SU-DHL-6 (cell line): ENCODE measurements at regions not wholly inside any gene's neighbourhood (a gene's known extent, or its start where the extent isn't known, plus 50 kb on each side); places are given as distances from the start of the nearest gene placed in this dataset.

ENCODE experiments used
- H2AFZ ChIP-seq: fragments of 200-600 bp; sonication (generic); 2 replicates; pipeline ENCODE4 v1.6.1; 2014; ENCODE audit warnings: low read depth, mild to moderate bottlenecking, moderate library complexity, mixed read lengths, antibody characterized with exemption, low read length; ENCODE audit not compliant: severe bottlenecking
- H3F3A ChIP-seq: fragments of 200-600 bp; shearing (Covaris generic); 2 replicates; pipeline ENCODE4 v1.6.0; 2016; ENCODE audit warnings: antibody characterized with exemption, mild to moderate bottlenecking; ENCODE audit not compliant: insufficient read depth
- H3K27ac ChIP-seq: fragments of 200-600 bp; sonication (generic); 2 replicates; pipeline ENCODE4 v1.5.1; 2016; ENCODE audit warnings: low read depth, mild to moderate bottlenecking, low read length, moderate library complexity, mixed read lengths
- H3K27me3 ChIP-seq: fragments of 200-600 bp; sonication (generic), shearing (Covaris generic); 2 replicates; pipeline ENCODE4 v1.6.0; 2014; ENCODE audit warnings: mild to moderate bottlenecking, low read length
- H3K36me3 ChIP-seq: fragments of 200-600 bp; sonication (generic); 2 replicates; pipeline ENCODE4 v1.6.1; 2014; ENCODE audit warnings: mild to moderate bottlenecking, low read length, mixed read lengths
- H3K4me2 ChIP-seq: fragments of 300-600, 200-600 bp; shearing (Covaris generic), sonication (generic); 2 replicates; pipeline ENCODE4 v1.6.0; 2014; ENCODE audit warnings: low read length, low read depth, mild to moderate bottlenecking; ENCODE audit not compliant: poor library complexity, severe bottlenecking
- H3K4me3 ChIP-seq: fragments of 200-600 bp; sonication (generic); 2 replicates; pipeline ENCODE4 v1.5.1; 2014; ENCODE audit warnings: antibody characterized with exemption, low read length, mild to moderate bottlenecking, mixed read lengths; ENCODE audit not compliant: insufficient read depth, poor library complexity, severe bottlenecking
- H3K79me2 ChIP-seq: fragments of 200-600 bp; sonication (generic); 2 replicates; pipeline ENCODE4 v1.6.1; 2014; ENCODE audit warnings: mild to moderate bottlenecking, low read length, moderate library complexity; ENCODE audit not compliant: insufficient read depth
- H3K9ac ChIP-seq: fragments of 200-600 bp; sonication (generic); 2 replicates; pipeline ENCODE4 v1.7.0; 2014; ENCODE audit warnings: mild to moderate bottlenecking, low read length
- H3K9me2 ChIP-seq: fragments of 200-600 bp; sonication (generic); replicated peaks from 2 replicates; pipeline ENCODE4 v1.6.1; 2014; ENCODE audit warnings: low read length; ENCODE audit not compliant: insufficient read depth
- H3K9me3 ChIP-seq: fragments of 200-600 bp; sonication (generic); 2 replicates; pipeline ENCODE4 v1.6.1; 2014; ENCODE audit warnings: low read length, mixed read lengths; ENCODE audit not compliant: insufficient read depth
- H4K20me1 ChIP-seq: fragments of 200-600 bp; sonication (generic); 2 replicates; pipeline ENCODE4 v1.6.1; 2014; ENCODE audit warnings: low read depth, mild to moderate bottlenecking, antibody characterized with exemption, low read length, moderate library complexity, mixed read lengths
- EZH2phosphoT487 ChIP-seq: fragments of 200-600 bp; sonication (generic), shearing (Covaris generic); conservative IDR thresholded peaks from 2 replicates; pipeline ENCODE4 v1.6.1; 2018; ENCODE audit warnings: mild to moderate bottlenecking, antibody characterized with exemption, low read length, moderate library complexity, mixed read lengths
- TF ChIP-seq, protein P1 (sequence below): fragments of 200-600 bp; sonication (generic); IDR thresholded peaks from one replicate; pipeline ENCODE4 v1.5.1; 2017; ENCODE audit warnings: antibody characterized with exemption, mild to moderate bottlenecking, low read length, moderate library complexity; ENCODE audit not compliant: insufficient read depth, poor library complexity, severe bottlenecking

DNA sequence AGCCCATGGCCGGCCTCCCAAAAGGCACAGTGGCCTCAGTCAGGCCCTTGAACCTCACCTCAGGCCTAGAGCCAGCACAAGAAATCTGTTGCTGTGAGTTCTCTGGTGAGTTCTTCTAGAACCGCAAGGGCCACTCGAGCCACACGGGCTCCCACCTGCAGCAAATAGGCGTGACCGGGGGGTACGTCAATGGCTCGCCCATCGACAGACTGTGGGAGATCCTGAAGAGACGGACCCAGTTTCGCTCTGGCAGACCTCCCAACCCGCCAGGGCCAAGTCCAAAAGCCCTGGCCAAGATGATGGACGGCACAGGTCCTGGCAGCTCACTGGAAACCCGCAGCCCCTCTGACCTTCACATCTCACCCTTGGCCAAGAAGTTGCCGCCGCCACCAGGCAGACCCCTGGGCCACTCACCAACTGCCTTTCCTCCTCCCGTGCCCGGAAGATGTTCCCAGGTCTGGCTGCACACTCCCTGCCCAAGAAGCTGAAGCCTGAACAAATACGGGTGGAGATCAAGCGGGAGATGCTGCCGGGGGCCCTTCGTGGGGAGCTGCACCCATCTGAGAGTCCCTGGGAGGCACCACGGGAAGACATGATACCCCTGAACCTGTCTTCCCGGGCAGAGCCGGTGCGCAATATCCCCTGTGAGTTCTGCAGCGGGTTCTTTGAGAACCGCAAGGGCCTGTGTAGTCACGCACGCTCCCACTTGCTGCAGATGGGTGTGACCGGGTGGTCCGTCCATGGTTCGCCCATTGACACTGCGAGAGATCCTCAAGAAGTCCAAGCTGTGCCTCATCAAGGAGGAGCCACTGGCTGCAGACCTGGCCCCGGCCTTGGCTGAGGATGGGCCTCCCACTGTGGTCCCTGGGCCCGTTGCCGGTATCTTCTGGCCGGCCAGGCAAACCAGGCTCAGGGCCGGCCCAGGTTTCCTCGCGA is 544.2 kb upstream of the CCDC179 start:
- no peaks in the 10 kb centered on the region for H3K9me2 ChIP-seq
- no peak overlapping the region for H3K4me3 ChIP-seq
- 0 out of 2 replicates have a peak, but pooled peaks cover 4% of the 10 kb centered on the region for H3K9me3 ChIP-seq
- H2AFZ ChIP-seq, result no peak overlapping the region
- H3K79me2 ChIP-seq, result no peaks in the 10 kb centered on the region
- no peaks in the 10 kb centered on the region for H3F3A ChIP-seq
- no peak overlapping the region for H3K27ac ChIP-seq
- no peak overlapping the region for H3K4me2 ChIP-seq
- TF ChIP-seq, protein P1, sequence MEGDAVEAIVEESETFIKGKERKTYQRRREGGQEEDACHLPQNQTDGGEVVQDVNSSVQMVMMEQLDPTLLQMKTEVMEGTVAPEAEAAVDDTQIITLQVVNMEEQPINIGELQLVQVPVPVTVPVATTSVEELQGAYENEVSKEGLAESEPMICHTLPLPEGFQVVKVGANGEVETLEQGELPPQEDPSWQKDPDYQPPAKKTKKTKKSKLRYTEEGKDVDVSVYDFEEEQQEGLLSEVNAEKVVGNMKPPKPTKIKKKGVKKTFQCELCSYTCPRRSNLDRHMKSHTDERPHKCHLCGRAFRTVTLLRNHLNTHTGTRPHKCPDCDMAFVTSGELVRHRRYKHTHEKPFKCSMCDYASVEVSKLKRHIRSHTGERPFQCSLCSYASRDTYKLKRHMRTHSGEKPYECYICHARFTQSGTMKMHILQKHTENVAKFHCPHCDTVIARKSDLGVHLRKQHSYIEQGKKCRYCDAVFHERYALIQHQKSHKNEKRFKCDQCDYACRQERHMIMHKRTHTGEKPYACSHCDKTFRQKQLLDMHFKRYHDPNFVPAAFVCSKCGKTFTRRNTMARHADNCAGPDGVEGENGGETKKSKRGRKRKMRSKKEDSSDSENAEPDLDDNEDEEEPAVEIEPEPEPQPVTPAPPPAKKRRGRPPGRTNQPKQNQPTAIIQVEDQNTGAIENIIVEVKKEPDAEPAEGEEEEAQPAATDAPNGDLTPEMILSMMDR, result no peak
- no peak for TF ChIP-seq EZH2phosphoT487
- no peaks in the 10 kb centered on the region for H3K36me3 ChIP-seq
- H4K20me1 ChIP-seq, result no peaks in the 10 kb centered on the region
- H3K9ac ChIP-seq, result no peak overlapping the region
- H3K27me3 ChIP-seq, result no peaks in the 10 kb centered on the region

DNA sequence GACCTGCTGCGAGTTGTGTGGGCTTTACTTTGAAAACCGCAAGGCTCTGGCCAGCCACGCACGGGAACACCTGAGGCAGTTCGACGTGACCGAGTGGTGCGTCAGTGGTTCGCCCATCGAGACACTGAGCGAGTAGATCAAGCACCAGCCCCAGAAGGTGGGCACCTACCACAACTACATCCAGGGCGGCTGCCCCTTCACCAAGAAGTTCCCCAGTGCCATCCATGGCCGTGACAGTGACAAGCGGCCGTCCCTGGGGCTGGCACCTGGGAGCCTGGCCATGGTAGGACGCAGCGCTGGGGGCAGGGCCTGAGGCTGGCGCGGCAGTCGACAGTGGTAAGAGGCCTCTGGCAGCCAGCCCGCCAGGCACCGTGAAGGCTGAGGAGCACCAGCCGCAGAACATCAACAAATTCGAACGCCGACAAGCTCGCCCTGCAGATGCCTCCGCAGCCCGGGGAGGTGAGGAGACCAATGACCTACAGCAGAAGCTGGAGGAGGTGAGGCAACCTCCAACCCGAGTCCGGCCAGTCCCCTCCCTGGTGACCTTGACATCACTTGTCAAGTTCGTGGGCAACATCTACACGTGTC is 545.2 kb upstream of the CCDC179 start:
- H3K4me3 ChIP-seq, result no peak overlapping the region
- H2AFZ ChIP-seq, result no peak overlapping the region
- H3K36me3 ChIP-seq, result no peaks in the 10 kb centered on the region
- no peaks in the 10 kb centered on the region for H3K27me3 ChIP-seq
- no peaks in the 10 kb centered on the region for H3K79me2 ChIP-seq
- H3F3A ChIP-seq, result no peaks in the 10 kb centered on the region
- H4K20me1 ChIP-seq, result no peaks in the 10 kb centered on the region
- H3K27ac ChIP-seq, result no peak overlapping the region
- H3K9me3 ChIP-seq, result 0 out of 2 replicates have a peak, but pooled peaks cover 4% of the 10 kb centered on the region
- H3K9me2 ChIP-seq, result no peaks in the 10 kb centered on the region
- TF ChIP-seq EZH2phosphoT487, result no peak
- TF ChIP-seq, protein P1, result no peak
- H3K4me2 ChIP-seq, result no peak overlapping the region
- no peak overlapping the region for H3K9ac ChIP-seq

- Histone ChIP-seq H3K79me2 (no peaks in the 10 kb centered on the region), H3K9me3 (0 out of 2 replicates have a peak, but pooled peaks cover 4% of the 10 kb centered on the region), H3K4me2 (no peak overlapping the region), H3K9me2 (no peaks in the 10 kb centered on the region), H3K27me3 (no peaks in the 10 kb centered on the region), H3K4me3 (no peak overlapping the region), H3K27ac (no peak overlapping the region), H3K9ac (no peak overlapping the region), H2AFZ (no peak overlapping the region), H4K20me1 (no peaks in the 10 kb centered on the region), H3F3A (no peaks in the 10 kb centered on the region), H3K36me3 (no peaks in the 10 kb centered on the region)
- TF ChIP-seq EZH2phosphoT487, result no peak
These were observed 546.0 kb upstream of the CCDC179 start for GRCh38 chr11:23406131-23406819.
